Erythroblast (primary cell): ENCODE measurements at regions not wholly inside any gene's neighbourhood (a gene's known extent, or its start where the extent isn't known, plus 50 kb on each side); places are given as distances from the start of the nearest gene placed in this dataset.

Experiments
- GATA1 ChIP-seq: IDR thresholded peaks from 2 replicates; pipeline ENCODE4 v1.6.1; 2011; ENCODE audit warnings: low read depth, mild to moderate bottlenecking, control low read depth, low read length, moderate library complexity
- POLR2A ChIP-seq: IDR thresholded peaks from 2 replicates; pipeline ENCODE4 v1.6.1; 2011; ENCODE audit warnings: mild to moderate bottlenecking, low read length

DNA sequence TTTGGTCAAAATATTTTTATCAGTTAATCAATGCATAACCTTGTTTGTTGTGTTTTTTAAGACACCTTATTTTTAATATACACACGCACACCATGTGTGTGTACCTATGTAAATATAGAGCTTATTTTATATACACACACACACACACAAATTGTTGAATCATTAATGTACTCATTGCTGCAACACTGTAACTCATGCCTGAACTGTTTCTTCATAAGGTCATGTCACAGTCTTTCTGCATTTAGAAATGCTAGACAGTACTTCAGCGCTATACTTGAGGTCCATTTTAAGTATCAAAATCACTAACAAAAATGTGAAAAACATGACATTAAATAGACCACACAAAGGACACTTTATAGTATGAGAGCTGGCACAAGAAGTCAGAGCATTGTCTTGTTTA is 589.4 kb downstream of the SI start:
- TF ChIP-seq POLR2A = no peak
- no peak for TF ChIP-seq GATA1
